Neutrophil (primary cell): ENCODE measurements at regions not wholly inside any gene's neighbourhood (a gene's known extent, or its start where the extent isn't known, plus 50 kb on each side); places are given as distances from the start of the nearest gene placed in this dataset.
A peak's percentile ranks its signal among the peaks of the same experiment; 100 is the strongest.
"Not testable (repeated sequence)": the region's sequence is repeated elsewhere in the genome, so short reads cannot be mapped to it uniquely, and the experiment has no call there.

ENCODE experiments used
- H3K27ac ChIP-seq: fragments of 200-600 bp; sonication (generic); 2 replicates; pipeline ENCODE4 v1.5.1; 2016; ENCODE audit warnings: mild to moderate bottlenecking, moderate library complexity
- H3K27me3 ChIP-seq: fragments of 200-600 bp; sonication (generic); 2 replicates; pipeline ENCODE4 v1.6.0; 2016; ENCODE audit warnings: mild to moderate bottlenecking
- H3K36me3 ChIP-seq: fragments of 200-600 bp; sonication (generic); 2 replicates; pipeline ENCODE4 v1.5.1; 2017
- H3K4me1 ChIP-seq, 2 experiments: fragments of 200-600 bp in 1 of 2; sonication (generic) in 1 of 2; 1 replicate in 1 of 2; 2 replicates in 1 of 2; pipeline versions ENCODE4 v1.5.1 to v1.6.1; 2013 to 2016; ENCODE audit warnings: low read depth in 1 of 2, low read length in 1 of 2, mild to moderate bottlenecking in 1 of 2, moderate library complexity in 1 of 2; ENCODE audit not compliant: control insufficient read depth in 1 of 2, insufficient read depth in 1 of 2
- H3K4me3 ChIP-seq, 2 experiments: fragments of 200-600 bp in 1 of 2; sonication (generic) in 1 of 2; 1 replicate in 1 of 2; 2 replicates in 1 of 2; pipeline ENCODE4 v1.5.1; 2013 to 2016; ENCODE audit warnings: low read depth in 1 of 2, low read length in 1 of 2, mild to moderate bottlenecking in 1 of 2, moderate library complexity in 1 of 2
- H3K9me3 ChIP-seq: fragments of 200-600 bp; sonication (generic); 2 replicates; pipeline ENCODE4 v1.5.1; 2016
- TF ChIP-seq, protein P1 (sequence below): fragments of 200-600 bp; sonication (generic); IDR thresholded peaks from 2 replicates; pipeline ENCODE4 v1.5.1; 2016; ENCODE audit warnings: antibody characterized with exemption

DNA sequence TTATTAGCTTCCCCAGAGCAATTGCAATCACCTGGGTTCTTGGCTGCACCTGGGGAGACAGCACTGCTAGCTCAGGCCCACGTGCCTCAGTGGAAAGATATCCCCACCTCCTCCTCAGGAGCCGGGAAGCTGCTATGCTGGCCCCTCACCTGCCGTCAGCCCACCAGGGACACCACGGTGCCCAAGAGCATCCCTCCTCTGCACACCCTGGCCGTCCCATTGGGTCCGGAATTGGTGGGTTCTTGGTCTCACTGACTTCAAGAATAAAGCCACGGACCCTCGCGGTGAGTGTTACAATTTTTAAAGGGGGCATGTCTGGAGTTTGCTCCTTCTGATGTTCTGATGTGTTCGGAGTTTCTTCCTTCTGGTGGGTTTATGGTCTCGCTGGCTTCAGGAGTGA lies 72.3 kb upstream of the MEF2A start:
- TF ChIP-seq, protein P1, sequence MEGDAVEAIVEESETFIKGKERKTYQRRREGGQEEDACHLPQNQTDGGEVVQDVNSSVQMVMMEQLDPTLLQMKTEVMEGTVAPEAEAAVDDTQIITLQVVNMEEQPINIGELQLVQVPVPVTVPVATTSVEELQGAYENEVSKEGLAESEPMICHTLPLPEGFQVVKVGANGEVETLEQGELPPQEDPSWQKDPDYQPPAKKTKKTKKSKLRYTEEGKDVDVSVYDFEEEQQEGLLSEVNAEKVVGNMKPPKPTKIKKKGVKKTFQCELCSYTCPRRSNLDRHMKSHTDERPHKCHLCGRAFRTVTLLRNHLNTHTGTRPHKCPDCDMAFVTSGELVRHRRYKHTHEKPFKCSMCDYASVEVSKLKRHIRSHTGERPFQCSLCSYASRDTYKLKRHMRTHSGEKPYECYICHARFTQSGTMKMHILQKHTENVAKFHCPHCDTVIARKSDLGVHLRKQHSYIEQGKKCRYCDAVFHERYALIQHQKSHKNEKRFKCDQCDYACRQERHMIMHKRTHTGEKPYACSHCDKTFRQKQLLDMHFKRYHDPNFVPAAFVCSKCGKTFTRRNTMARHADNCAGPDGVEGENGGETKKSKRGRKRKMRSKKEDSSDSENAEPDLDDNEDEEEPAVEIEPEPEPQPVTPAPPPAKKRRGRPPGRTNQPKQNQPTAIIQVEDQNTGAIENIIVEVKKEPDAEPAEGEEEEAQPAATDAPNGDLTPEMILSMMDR: no peak
- Histone ChIP-seq H3K27me3 (peaks cover 49% of the 10 kb centered on the region), H3K4me1 (peaks cover 7 to 23% of the 10 kb centered on the region in 2 experiments), H3K36me3 (no peaks in the 10 kb centered on the region), H3K4me3 (no peak overlapping the region), H3K9me3 (no peaks in the 10 kb centered on the region), H3K27ac (no peak overlapping the region)

DNA sequence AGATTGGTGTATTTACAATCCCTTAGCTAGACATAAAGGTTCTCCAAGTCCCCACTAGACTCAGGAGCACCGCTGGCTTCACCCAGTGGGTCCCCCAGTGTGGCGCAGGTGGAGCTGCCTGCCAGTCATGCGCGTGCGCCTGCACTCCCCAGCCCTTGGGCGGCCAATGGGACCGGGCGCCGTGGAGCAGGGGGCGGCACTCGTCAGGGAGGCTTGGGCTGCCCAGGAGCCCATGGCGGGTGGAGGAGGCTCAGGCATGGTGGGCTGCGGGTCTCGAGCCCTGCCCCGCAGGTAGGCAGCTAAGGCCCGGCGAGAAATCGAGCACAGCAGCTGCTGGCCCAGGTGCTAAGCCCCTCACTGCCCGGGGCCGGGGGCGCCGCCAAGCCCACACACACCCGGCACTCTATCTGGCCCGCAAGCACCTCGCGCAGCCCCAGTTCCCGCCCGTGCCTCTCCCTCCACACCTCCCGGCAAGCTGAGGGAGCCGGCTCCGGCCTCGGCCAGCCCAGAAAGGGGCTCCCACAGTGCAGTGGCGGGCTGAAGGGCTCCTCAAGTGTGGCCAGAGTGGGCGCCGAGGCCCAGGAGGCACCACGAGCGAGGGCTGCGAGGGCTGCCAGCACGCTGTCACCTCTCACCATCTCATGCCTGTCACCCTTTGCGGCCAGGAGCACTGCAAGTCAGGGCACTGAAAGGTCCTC lies 71.1 kb upstream of the MEF2A start:
- H3K27me3 ChIP-seq: peaks cover 42% of the 10 kb centered on the region
- not testable (repeated sequence) for H3K36me3 ChIP-seq, H3K27ac ChIP-seq, H3K4me3 ChIP-seq, H3K9me3 ChIP-seq
- H3K4me1 ChIP-seq: peaks cover 7 to 29% of the 10 kb centered on the region in 2 experiments

DNA sequence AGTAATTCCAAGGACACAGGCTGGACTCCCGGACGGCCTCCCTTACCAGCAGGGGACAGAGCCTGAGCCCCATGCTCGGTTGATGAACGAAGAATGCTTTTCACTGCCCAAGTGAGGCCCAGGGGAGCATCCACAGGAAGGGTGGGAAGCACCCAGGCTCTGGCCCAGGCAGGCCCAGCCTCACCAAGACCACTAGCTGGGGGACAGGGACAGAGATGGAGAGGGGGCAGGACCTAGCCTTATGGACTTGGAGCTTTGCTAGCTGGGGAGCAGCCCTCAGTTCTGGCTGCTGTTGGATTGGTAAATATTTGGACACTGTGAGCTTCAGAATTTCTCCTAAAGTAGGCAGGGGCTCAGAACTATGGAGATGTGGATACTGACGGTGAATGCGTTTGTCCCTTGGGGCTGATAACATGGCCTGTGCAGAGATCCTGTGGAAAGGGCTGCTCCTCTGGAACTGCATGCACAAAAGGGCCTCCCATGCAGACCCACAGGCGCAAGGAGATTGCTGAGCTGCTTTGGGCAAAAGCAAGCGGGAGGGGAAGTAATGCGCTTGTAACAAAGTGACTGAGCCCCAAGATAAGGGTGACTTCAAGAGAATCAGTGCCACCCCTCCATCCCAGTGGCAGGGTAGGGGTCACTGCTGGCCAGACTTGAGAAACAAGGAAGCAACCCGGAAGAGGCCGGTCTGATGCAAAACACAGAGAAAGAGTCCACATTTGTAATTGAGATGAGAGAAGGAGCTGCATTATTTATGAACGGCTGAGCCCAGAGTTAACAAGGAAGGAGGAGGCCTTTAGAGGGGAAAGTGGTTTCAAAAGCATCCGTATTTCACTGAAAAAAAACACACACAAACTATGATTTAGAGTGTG lies 70.1 kb upstream of the MEF2A start:
- Histone ChIP-seq H3K9me3 (no peaks in the 10 kb centered on the region), H3K27ac (no peak overlapping the region), H3K4me3 (peak overlapping the region in 1 of 2 experiments; percentile 4), H3K4me1 (peaks cover 16 to 39% of the 10 kb centered on the region in 2 experiments), H3K27me3 (peaks cover 36% of the 10 kb centered on the region), H3K36me3 (no peaks in the 10 kb centered on the region)
- TF ChIP-seq, protein P1: no peak

DNA sequence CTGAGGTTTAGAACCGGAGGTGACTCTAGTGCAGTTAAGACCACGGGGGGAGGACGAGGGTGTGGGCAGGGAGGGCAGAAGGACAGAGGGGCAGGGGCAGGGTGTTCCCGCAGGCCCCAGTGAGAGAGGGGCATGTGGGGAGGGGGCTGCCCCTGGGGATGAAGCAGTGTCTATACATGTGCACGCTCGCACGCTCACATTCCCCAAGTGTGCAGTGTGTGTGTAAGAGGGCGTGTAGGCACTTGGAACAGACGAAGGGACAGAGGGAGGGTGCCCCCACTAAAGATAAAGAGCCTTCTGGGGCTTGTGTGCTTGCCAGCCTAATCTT lies 69.5 kb upstream of the MEF2A start:
- Histone ChIP-seq H3K4me1 (peaks cover 16 to 44% of the 10 kb centered on the region in 2 experiments), H3K27ac (no peak overlapping the region), H3K27me3 (peaks cover 32% of the 10 kb centered on the region), H3K4me3 (peak overlapping the region in 1 of 2 experiments; percentile 4), H3K9me3 (no peaks in the 10 kb centered on the region), H3K36me3 (no peaks in the 10 kb centered on the region)
- TF ChIP-seq, protein P1: no peak

DNA sequence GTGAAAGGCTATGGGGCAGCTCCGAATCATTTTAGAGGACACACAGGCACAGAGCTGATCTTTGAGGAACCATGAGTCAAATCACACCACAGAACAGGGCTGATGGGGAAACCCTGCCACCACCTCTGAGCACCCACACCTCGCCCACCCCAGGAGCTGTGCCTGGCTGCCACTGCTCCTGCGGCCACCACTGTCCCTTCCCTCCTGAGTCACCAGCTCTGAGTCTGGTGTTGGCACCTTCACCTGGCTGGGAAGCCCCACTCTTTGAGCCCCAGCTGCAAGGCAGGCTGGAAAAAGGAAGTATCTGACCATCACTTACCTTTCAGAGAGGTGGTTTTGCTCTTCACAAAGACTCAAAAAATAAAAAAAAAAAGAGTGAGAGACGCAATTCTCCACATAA lies 63.6 kb upstream of the MEF2A start:
- Histone ChIP-seq H3K27ac (no peak overlapping the region), H3K4me3 (no peak overlapping the region), H3K4me1 (peaks cover 9 to 50% of the 10 kb centered on the region in 2 experiments)

More for the DNA sequence above, 63.6 kb upstream of the MEF2A start:
- TF ChIP-seq, protein P1: no peak
- Histone ChIP-seq H3K9me3 (no peaks in the 10 kb centered on the region), H3K36me3 (no peaks in the 10 kb centered on the region), H3K27me3 (peaks cover 54% of the 10 kb centered on the region)
